ENCODE measurements at regions not wholly inside any gene's neighbourhood (a gene's known extent, or its start where the extent isn't known, plus 50 kb on each side); places are given as distances from the start of the nearest gene placed in this dataset.

- DNase-seq (ENCODE audit: low read depth in 2 of 2), result no peak
These were observed 580.1 kb upstream of the SALL1 start for GRCh38 chr16:51731160-51731559.

- no peak for DNase-seq (ENCODE audit: low read depth in 2 of 2)
These were observed 572.1 kb upstream of the SALL1 start for GRCh38 chr16:51723036-51723724.

- DNase-seq (ENCODE audit: low read depth in 2 of 2), result no peak
These were observed 571.4 kb upstream of the SALL1 start for GRCh38 chr16:51722467-51722866.

- DNase-seq (ENCODE audit: low read depth in 2 of 2), result no peak
These were observed 568.3 kb upstream of the SALL1 start for GRCh38 chr16:51719376-51719775.

- no peak for DNase-seq (ENCODE audit: low read depth in 2 of 2)
These were observed 565.1 kb upstream of the SALL1 start for GRCh38 chr16:51716195-51716594.

- DNase-seq (ENCODE audit: low read depth in 2 of 2), result no peak
These were observed 562.4 kb upstream of the SALL1 start for GRCh38 chr16:51713502-51713901.

- DNase-seq (ENCODE audit: low read depth in 2 of 2), result no peak
These were observed 560.0 kb upstream of the SALL1 start for GRCh38 chr16:51710905-51711563.

- DNase-seq (ENCODE audit: low read depth in 2 of 2), result no peak
These were observed 559.1 kb upstream of the SALL1 start for GRCh38 chr16:51710186-51710585.

- no peak for DNase-seq (ENCODE audit: low read depth in 2 of 2)
These were observed 557.8 kb upstream of the SALL1 start for GRCh38 chr16:51708861-51709260.

GRCh38 chr16:51707666-51708065, 556.6 kb upstream of the SALL1 start:
- DNase-seq (ENCODE audit: low read depth in 2 of 2), result no peak

GRCh38 chr16:51705142-51705541, 554.1 kb upstream of the SALL1 start:
- DNase-seq (ENCODE audit: low read depth in 2 of 2), result no peak

GRCh38 chr16:51701025-51701424, 550.0 kb upstream of the SALL1 start:
- no peak for DNase-seq (ENCODE audit: low read depth in 2 of 2)

GRCh38 chr16:51699686-51700396, 548.8 kb upstream of the SALL1 start:
- no peak for DNase-seq (ENCODE audit: low read depth in 2 of 2)

GRCh38 chr16:51698647-51699046, 547.6 kb upstream of the SALL1 start:
- no peak for DNase-seq (ENCODE audit: low read depth in 2 of 2)

- DNase-seq (ENCODE audit: low read depth in 2 of 2), result no peak
These were observed 546.4 kb upstream of the SALL1 start for GRCh38 chr16:51697454-51697853.

GRCh38 chr16:51696376-51696775, 545.3 kb upstream of the SALL1 start:
- DNase-seq (ENCODE audit: low read depth in 2 of 2), result no peak

- DNase-seq (ENCODE audit: low read depth in 2 of 2), result no peak
These were observed 540.0 kb upstream of the SALL1 start for GRCh38 chr16:51691109-51691508.

GRCh38 chr16:51685498-51685897, 534.4 kb upstream of the SALL1 start:
- DNase-seq (ENCODE audit: low read depth in 2 of 2), result no peak

- no peak for DNase-seq (ENCODE audit: low read depth in 2 of 2)
These were observed 532.8 kb upstream of the SALL1 start for GRCh38 chr16:51683882-51684281.

GRCh38 chr16:51682905-51683304, 531.8 kb upstream of the SALL1 start:
- DNase-seq (ENCODE audit: low read depth in 2 of 2), result no peak

- no peak for DNase-seq (ENCODE audit: low read depth in 2 of 2)
These were observed 523.5 kb upstream of the SALL1 start for GRCh38 chr16:51674615-51675014.

- no peak for DNase-seq (ENCODE audit: low read depth in 2 of 2)
These were observed 519.5 kb upstream of the SALL1 start for GRCh38 chr16:51670527-51670926.

GRCh38 chr16:51666821-51667220, 515.8 kb upstream of the SALL1 start:
- no peak for DNase-seq (ENCODE audit: low read depth in 2 of 2)

Data from stimulated activated CD4-positive, alpha-beta T cell treated with anti-CD3 and anti-CD28 coated beads, Interleukin-1b, Interleukin-23, amount 100 ng/mL, for 4 hours (primary cell).